GM13976 (cell line): ENCODE measurements at regions not wholly inside any gene's neighbourhood (a gene's known extent, or its start where the extent isn't known, plus 50 kb on each side); places are given as distances from the start of the nearest gene placed in this dataset.

Experiments used
- DNase-seq: peaks from one replicate; pipeline ENCODE4 v3.0.0; 2012; ENCODE audit warnings: low spot score
- CTCF ChIP-seq: IDR thresholded peaks from 2 replicates; pipeline ENCODE4 v1.5.1; 2012; ENCODE audit warnings: borderline replicate concordance, mild to moderate bottlenecking; ENCODE audit not compliant: insufficient read depth; ENCODE audit errors: extremely low read depth, missing control alignments, control extremely low read depth
- in situ Hi-C: fragments of 300-500 bp; cut with MboI; formaldehyde crosslinking; loops from one replicate; pipeline ENCODE4 v1.12.0; 2022; ENCODE audit warnings: low sequenced_read_pairs, mixed read lengths, inconsistent platforms; ENCODE audit not compliant: unreplicated experiment

DNA sequence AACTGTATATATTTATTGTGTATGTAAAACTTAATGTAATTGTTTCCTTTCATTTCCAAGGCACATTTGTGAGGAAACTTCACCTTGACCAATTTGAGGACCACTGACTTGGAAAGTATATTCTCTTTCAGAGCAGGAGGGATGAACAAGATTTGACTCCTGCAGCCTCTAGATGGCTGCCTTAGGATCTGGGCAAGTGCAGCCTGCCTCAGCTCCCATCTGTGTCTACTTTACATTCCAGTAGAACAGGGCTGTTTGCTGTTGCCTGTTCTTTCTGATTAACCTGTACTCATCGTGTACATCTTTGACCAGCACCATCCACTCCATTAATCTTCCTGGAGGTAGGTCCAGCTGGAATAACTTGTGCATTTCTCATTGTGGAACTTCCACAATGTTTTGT, 312.8 kb downstream of the HLX start:
- no peak for TF ChIP-seq CTCF
- no peak for DNase-seq
- in situ Hi-C loops: no loop called here

DNA sequence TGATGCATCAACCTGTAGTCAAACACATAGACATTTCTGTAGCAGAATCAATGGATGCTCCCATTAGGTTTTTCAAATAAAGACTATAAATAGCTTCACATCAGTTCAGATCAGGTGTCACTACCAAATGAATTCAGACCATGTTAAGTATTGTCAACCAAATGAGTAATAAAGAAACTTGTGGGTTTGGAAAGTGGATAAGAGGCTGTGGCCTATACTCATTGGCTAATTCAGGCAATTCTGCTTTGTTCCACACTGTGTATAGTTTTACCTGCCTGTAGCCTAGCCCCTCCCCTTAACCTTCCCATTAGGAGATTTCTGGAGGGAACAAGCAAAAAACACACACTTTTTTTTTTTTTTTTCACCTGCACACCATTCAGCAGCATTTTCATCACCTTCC, 321.2 kb downstream of the HLX start:
- no peak for TF ChIP-seq CTCF
- no peak for DNase-seq
- in situ Hi-C loops: no loop called here

- no peak for TF ChIP-seq CTCF
- no peak for DNase-seq
- in situ Hi-C loops: no loop called here
Measured at GRCh38 chr1:221201773-221202172, 322.5 kb downstream of the HLX start.

DNA sequence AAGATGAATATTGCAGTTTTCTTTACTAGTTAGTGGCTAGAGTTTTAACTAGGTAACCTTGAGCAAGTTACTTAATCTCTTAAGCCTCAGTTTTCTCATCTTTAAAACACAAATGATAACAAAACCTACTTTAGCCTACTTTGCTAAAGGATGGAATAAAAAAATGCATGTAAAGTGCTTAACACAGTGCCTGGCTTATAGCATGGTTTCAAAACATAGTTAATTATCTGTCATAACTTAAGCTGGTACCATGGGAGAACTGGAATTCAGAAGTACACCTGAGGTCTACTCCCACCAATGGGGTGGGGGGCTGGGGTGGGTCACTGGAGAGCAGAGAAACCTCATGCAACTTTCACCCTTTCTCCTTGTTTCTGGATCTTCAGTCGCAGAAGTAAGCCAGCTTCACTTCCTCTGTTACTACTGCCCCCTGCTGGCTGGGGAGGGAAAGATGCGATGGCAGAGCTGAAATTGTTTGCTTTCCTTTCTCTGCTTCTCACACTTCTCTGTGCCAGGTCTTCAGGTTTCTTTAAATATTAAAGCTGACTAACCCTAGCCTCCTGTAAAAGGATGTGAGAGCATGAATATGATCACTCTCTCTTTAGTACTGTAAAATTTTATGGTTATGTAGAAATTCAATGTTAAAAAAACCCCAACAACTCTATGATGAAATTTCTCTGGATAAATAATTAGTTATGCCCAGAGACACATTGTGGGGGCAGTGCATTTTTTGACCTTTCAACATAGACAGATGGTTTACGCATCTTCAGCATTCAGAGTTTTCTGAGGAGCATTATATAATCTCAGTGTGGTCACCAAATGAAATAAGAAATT, 324.2 kb downstream of the HLX start:
- in situ Hi-C loops: no loop called here
- TF ChIP-seq CTCF: peak; percentile 84

DNA sequence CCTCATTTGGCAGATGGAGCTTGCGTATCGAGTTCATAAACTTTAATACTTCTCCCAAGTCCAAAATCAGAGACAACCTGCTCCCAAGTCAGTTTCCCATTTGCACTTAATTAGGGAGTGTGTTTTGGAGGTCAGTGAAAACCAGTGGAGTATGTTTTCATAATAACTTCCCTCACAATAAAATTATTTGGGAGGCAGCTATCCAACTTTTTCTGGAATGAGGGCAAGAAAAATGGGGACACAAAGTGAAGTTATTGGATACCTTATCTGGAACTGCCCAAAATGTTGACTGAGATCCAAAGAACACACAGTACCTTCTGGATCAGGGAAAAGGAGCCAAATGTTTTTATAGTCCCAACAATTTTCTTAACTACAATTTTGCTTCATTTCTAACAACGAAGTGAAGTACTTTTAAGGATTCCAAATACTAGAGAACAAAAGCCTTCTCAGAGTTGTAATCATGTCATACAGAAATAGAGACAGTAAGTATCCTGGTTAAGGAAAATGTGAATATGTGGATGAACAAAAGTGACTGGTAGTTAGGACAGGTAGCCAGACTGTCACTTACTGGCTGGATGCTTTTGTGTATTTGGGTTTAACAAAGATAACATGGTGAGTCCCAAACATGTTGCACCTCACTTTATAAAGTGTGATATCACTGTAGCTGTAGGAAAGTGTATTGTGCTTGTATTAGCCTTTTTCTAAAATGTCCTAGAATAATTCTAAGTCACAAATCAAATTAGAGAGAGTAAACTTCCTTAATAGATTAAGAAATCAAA, 325.0 kb downstream of the HLX start:
- DNase-seq: no peak
- in situ Hi-C loops: no loop called here
- TF ChIP-seq CTCF: no peak

More for the DNA sequence above, 324.2 kb downstream of the HLX start:
- peak; percentile 61 for DNase-seq

DNA sequence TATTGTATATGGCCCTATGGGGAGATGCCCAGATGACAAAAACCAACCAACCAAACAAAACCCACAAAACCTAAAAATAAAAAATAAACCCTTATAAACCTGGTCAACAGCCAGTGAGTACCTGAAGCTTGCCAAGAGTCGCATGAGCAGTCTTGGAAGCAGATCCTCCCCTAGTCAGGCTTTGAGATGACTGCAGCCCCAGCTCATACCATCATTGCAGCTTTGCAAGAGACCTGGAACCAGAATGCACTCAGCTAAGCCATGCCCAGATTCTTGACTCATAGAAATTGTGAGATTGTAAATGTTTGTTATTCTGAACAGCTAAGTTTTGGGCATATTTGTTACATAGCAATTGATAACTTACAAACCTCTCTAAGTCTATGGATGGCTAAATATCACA, 326.8 kb downstream of the HLX start:
- TF ChIP-seq CTCF: no peak
- in situ Hi-C loops: loop anchor here (5.0 kb wide), 1 partner anchor 334 kb away; no protein-coding TSS in a partner anchor
- DNase-seq: no peak
